CD4-positive, alpha-beta T cell treated with Interleukin-15 for 4 hours (primary cell): ENCODE measurements at regions not wholly inside any gene's neighbourhood (a gene's known extent, or its start where the extent isn't known, plus 50 kb on each side); places are given as distances from the start of the nearest gene placed in this dataset.
A peak's percentile ranks its signal among the peaks of the same experiment; 100 is the strongest.

Experiments used
- DNase-seq: peaks from one replicate; pipeline ENCODE4 v3.0.0-alpha.2; 2020; ENCODE audit warnings: low spot score

GRCh38 chr4:55175779-55176231, 50.4 kb upstream of the KDR start:
- no peak for DNase-seq

GRCh38 chr4:55176497-55176896, 51.1 kb upstream of the KDR start:
- no peak for DNase-seq

GRCh38 chr4:55177461-55177860, 52.1 kb upstream of the KDR start:
- no peak for DNase-seq

GRCh38 chr4:55178226-55179005, 53.0 kb upstream of the KDR start:
- no peak for DNase-seq

- no peak for DNase-seq
Observed at GRCh38 chr4:55181010-55182005, 55.9 kb upstream of the KDR start.

GRCh38 chr4:55183926-55184599, 58.7 kb upstream of the KDR start:
- DNase-seq, result no peak

GRCh38 chr4:55184600-55185523, 59.5 kb upstream of the KDR start:
- peak; percentile 20 for DNase-seq

- no peak for DNase-seq
Observed at GRCh38 chr4:55186123-55186522, 60.7 kb upstream of the KDR start.

- no peak for DNase-seq
Observed at GRCh38 chr4:55186700-55187099, 61.3 kb upstream of the KDR start.

GRCh38 chr4:55214172-55214571, 88.8 kb upstream of the KDR start:
- no peak for DNase-seq

- no peak for DNase-seq
Observed at GRCh38 chr4:55215087-55215486, 89.7 kb upstream of the KDR start.

- DNase-seq, result no peak
Observed at GRCh38 chr4:55216863-55217635, 91.7 kb upstream of the KDR start.

- no peak for DNase-seq
Observed at GRCh38 chr4:55218041-55218440, 92.6 kb upstream of the KDR start.

- no peak for DNase-seq
Observed at GRCh38 chr4:55237839-55238238, 108.2 kb upstream of the SRD5A3 start.

GRCh38 chr4:55238407-55238806, 107.6 kb upstream of the SRD5A3 start:
- no peak for DNase-seq

- DNase-seq, result no peak
Observed at GRCh38 chr4:55241461-55241860, 104.6 kb upstream of the SRD5A3 start.

- DNase-seq, result no peak
Observed at GRCh38 chr4:55242506-55242905, 103.5 kb upstream of the SRD5A3 start.

GRCh38 chr4:55247521-55247920, 98.5 kb upstream of the SRD5A3 start:
- no peak for DNase-seq

- no peak for DNase-seq
Observed at GRCh38 chr4:55248756-55249155, 97.3 kb upstream of the SRD5A3 start.

- no peak for DNase-seq
Observed at GRCh38 chr4:55249476-55249875, 96.6 kb upstream of the SRD5A3 start.
